Caco-2 (cell line): ENCODE measurements at regions not wholly inside any gene's neighbourhood (a gene's known extent, or its start where the extent isn't known, plus 50 kb on each side); places are given as distances from the start of the nearest gene placed in this dataset.
"Not testable (repeated sequence)": the region's sequence is repeated elsewhere in the genome, so short reads cannot be mapped to it uniquely, and the experiment has no call there.

Source experiments
- BruUV-seq: library from RNA; stranded (reverse); fragments of 400-500 nt; replicated peaks from 2 replicates; lab custom pipeline; 2021; lab: Mats Ljungman, UMichigan
- CTCF ChIA-PET: fragments of 300-600 bp; sonication (Branson Sonifier 250); formaldehyde crosslinking; loops from one replicate; lab custom pipeline; 2022; ENCODE audit warnings: antibody characterized with exemption; lab: Charles Lee
- POLR2A ChIA-PET: fragments of 300-600 bp; sonication (Branson Sonifier 250); formaldehyde crosslinking; loops from one replicate; lab custom pipeline; 2022; ENCODE audit warnings: antibody characterized with exemption; lab: Charles Lee
- DNase-seq, 2 experiments: peaks; one replicate each; pipeline versions ENCODE4 v3.0.0 to v3.0.0-alpha.2; 2020 to 2022
- H3K27me3 ChIP-seq: replicated peaks from 2 replicates; pipeline ENCODE4 v1.6.0; 2011; ENCODE audit warnings: low read length; ENCODE audit not compliant: control insufficient read depth, insufficient read depth
- H3K36me3 ChIP-seq: 2 replicates; pipeline ENCODE4 v1.5.1; 2011; ENCODE audit warnings: low read length; ENCODE audit not compliant: control insufficient read depth, insufficient read depth
- H3K4me1 ChIP-seq: fragments of 250-450 bp; sonication (Bioruptor Pico); 2 replicates; pipeline ENCODE4 v1.5.1; 2020; ENCODE audit warnings: mild to moderate bottlenecking
- H3K4me3 ChIP-seq: 2 replicates; pipeline ENCODE4 v1.5.1; 2011; ENCODE audit warnings: low read depth, mild to moderate bottlenecking, control low read depth, low read length
- H3K9me3 ChIP-seq: fragments of 250-450 bp; sonication (Bioruptor Pico); 2 replicates; pipeline ENCODE4 v1.5.1; 2020; ENCODE audit warnings: mild to moderate bottlenecking, moderate library complexity
- H3K27ac Mint-ChIP-seq: one replicate; pipeline ENCODE4 v1.8.0; 2022; ENCODE audit warnings: mixed read lengths; ENCODE audit not compliant: unreplicated experiment
- H3K27me3 Mint-ChIP-seq: one replicate; pipeline ENCODE4 v1.8.0; 2022; ENCODE audit warnings: mixed read lengths; ENCODE audit not compliant: insufficient read depth, unreplicated experiment
- H3K36me3 Mint-ChIP-seq: one replicate; pipeline ENCODE4 v1.8.0; 2022; ENCODE audit warnings: mild to moderate bottlenecking, mixed read lengths; ENCODE audit not compliant: insufficient read depth, unreplicated experiment
- H3K4me1 Mint-ChIP-seq: one replicate; pipeline ENCODE4 v1.8.0; 2022; ENCODE audit warnings: low read depth, mixed read lengths; ENCODE audit not compliant: unreplicated experiment
- H3K4me3 Mint-ChIP-seq: one replicate; pipeline ENCODE4 v1.8.0; 2022; ENCODE audit warnings: mild to moderate bottlenecking, moderate library complexity, mixed read lengths; ENCODE audit not compliant: unreplicated experiment
- H3K9me3 Mint-ChIP-seq: one replicate; pipeline ENCODE4 v1.8.0; 2022; ENCODE audit warnings: mixed read lengths; ENCODE audit not compliant: unreplicated experiment
- intact Hi-C: fragments of 100-400 bp; cut with micrococcal nuclease; formaldehyde crosslinking; loops from one replicate; pipeline ENCODE4 v1.10.0; 2022; ENCODE audit not compliant: unreplicated experiment
- TF ChIP-seq, protein P1 (sequence below), 2 experiments: fragments of 200-600 bp in 1 of 2; IDR thresholded peaks; 1 replicate in 1 of 2; 2 replicates in 1 of 2; pipeline versions ENCODE4 v1.5.1 to v1.8.0; 2011 to 2022; ENCODE audit warnings: antibody characterized with exemption in 1 of 2, control low read depth in 1 of 2, inconsistent platforms in 1 of 2, low read depth in 1 of 2, low read length in 1 of 2, mild to moderate bottlenecking in 1 of 2, moderate library complexity in 1 of 2; ENCODE audit not compliant: insufficient read depth in 1 of 2, severe bottlenecking in 1 of 2, unreplicated experiment in 1 of 2

DNA sequence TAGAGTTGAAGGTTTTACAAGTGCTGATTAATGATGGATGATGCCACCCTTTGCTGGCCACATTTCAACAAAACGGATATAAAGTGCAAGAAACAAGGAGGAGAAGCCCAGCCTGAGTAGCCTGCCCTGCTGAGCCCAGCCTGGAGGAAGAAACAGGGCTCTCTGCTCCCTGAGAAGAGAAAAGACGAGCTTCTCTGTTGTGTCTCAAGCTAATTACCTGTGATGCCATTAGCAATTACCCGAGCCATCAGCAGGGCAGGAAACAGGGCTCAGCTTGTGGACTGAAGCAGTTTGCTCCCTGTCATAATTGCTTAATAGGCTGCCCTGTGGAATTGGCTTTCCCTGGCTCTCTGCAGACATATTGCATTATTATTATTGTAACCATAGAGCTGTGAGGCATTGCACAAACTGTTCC lies 709.3 kb upstream of the AUTS2 start:
- no peaks in the 10 kb centered on the region for H3K4me1 Mint-ChIP-seq
- no peaks in the 10 kb centered on the region for H3K27me3 Mint-ChIP-seq
- H3K36me3 Mint-ChIP-seq = no peaks in the 10 kb centered on the region
- Histone ChIP-seq H3K4me3 (no peak overlapping the region), H3K27me3 (no peaks in the 10 kb centered on the region), H3K9me3 (no peaks in the 10 kb centered on the region; the same call in 1 of the 2 replicates), H3K4me1 (no peaks in the 10 kb centered on the region), H3K36me3 (no peaks in the 10 kb centered on the region)
- no TSS peak for BruUV-seq
- no peaks in the 10 kb centered on the region for H3K9me3 Mint-ChIP-seq
- POLR2A ChIA-PET = no interaction called here
- TF ChIP-seq, protein P1, sequence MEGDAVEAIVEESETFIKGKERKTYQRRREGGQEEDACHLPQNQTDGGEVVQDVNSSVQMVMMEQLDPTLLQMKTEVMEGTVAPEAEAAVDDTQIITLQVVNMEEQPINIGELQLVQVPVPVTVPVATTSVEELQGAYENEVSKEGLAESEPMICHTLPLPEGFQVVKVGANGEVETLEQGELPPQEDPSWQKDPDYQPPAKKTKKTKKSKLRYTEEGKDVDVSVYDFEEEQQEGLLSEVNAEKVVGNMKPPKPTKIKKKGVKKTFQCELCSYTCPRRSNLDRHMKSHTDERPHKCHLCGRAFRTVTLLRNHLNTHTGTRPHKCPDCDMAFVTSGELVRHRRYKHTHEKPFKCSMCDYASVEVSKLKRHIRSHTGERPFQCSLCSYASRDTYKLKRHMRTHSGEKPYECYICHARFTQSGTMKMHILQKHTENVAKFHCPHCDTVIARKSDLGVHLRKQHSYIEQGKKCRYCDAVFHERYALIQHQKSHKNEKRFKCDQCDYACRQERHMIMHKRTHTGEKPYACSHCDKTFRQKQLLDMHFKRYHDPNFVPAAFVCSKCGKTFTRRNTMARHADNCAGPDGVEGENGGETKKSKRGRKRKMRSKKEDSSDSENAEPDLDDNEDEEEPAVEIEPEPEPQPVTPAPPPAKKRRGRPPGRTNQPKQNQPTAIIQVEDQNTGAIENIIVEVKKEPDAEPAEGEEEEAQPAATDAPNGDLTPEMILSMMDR (IDR thresholded peaks at IDR 0.05; ENCODE audit: insufficient read depth in 1 of 2, low read depth in 1 of 2, low read length in 1 of 2, severe bottlenecking in 1 of 2, unreplicated experiment in 1 of 2) = no peak
- CTCF ChIA-PET = no interaction called here
- no peak for DNase-seq
- H3K27ac Mint-ChIP-seq = no peak overlapping the region
- H3K4me3 Mint-ChIP-seq = no peak overlapping the region
- intact Hi-C loops = no loop called here

DNA sequence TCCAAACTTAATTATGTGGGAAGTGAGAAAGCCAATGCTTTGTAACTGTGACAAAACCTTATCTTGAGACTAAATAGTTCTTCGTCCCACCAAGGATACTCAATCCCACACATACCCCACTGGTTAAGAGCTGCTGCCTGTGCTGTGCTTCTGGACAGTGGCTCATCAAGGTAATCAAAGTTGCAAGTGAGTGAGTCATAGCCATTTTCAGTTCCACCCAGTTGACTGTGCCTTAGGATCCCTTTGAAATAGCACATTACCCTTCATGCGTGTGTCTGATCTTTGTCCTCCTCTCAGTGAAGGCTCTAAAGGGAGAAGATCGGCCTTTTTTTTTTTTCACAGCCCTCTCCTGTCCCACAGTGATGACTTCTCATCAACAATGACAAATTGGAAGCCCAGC lies 706.0 kb upstream of the AUTS2 start:
- H3K36me3 Mint-ChIP-seq = no peaks in the 10 kb centered on the region
- Histone ChIP-seq H3K36me3 (no peaks in the 10 kb centered on the region), H3K9me3 (no peaks in the 10 kb centered on the region), H3K27me3 (no peaks in the 10 kb centered on the region), H3K4me3 (no peak overlapping the region), H3K4me1 (no peaks in the 10 kb centered on the region)
- TF ChIP-seq, protein P1 (IDR thresholded peaks at IDR 0.05; ENCODE audit: insufficient read depth in 1 of 2, low read depth in 1 of 2, low read length in 1 of 2, severe bottlenecking in 1 of 2, unreplicated experiment in 1 of 2) = no peak
- H3K9me3 Mint-ChIP-seq = no peaks in the 10 kb centered on the region
- ChIA-PET CTCF (no interaction called here), POLR2A (no interaction called here)
- BruUV-seq = no TSS peak
- H3K4me1 Mint-ChIP-seq = no peaks in the 10 kb centered on the region
- DNase-seq = no peak
- H3K27ac Mint-ChIP-seq = no peak overlapping the region
- intact Hi-C loops = no loop called here
- no peaks in the 10 kb centered on the region for H3K27me3 Mint-ChIP-seq
- no peak overlapping the region for H3K4me3 Mint-ChIP-seq

DNA sequence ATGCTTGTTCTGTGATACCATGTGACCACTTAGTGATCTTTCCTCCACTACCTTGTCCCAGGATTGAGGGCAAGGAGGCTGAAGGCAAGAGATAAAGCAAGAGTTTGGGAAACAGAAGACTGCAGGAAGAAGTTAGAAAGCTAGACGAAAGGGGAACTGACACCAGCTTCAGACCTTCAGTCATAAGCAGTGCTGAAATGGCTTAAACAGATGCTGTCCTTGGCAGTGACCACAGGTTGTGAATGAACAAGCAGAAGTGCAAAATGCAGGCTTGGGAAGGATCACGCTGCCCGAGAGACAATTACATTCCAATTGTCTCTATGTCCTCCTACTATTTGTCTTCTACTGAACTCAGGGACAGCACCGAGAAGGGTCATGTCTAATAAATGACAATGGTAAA lies 704.9 kb upstream of the AUTS2 start:
- ChIA-PET POLR2A (no interaction called here), CTCF (no interaction called here)
- H3K27ac Mint-ChIP-seq = no peak overlapping the region
- H3K36me3 ChIP-seq = no peaks in the 10 kb centered on the region
- TF ChIP-seq, protein P1 (IDR thresholded peaks at IDR 0.05; ENCODE audit: insufficient read depth in 1 of 2, low read depth in 1 of 2, low read length in 1 of 2, severe bottlenecking in 1 of 2, unreplicated experiment in 1 of 2) = no peak
- no peaks in the 10 kb centered on the region for H3K27me3 Mint-ChIP-seq
- H3K9me3 Mint-ChIP-seq = no peaks in the 10 kb centered on the region
- no peaks in the 10 kb centered on the region for H3K36me3 Mint-ChIP-seq
- H3K9me3 ChIP-seq = no peaks in the 10 kb centered on the region
- no TSS peak for BruUV-seq
- H3K4me1 Mint-ChIP-seq = no peaks in the 10 kb centered on the region
- no peak for DNase-seq
- H3K4me1 ChIP-seq = no peaks in the 10 kb centered on the region
- no peak overlapping the region for H3K4me3 Mint-ChIP-seq
- H3K4me3 ChIP-seq = no peak overlapping the region
- no peaks in the 10 kb centered on the region for H3K27me3 ChIP-seq
- intact Hi-C loops = no loop called here

DNA sequence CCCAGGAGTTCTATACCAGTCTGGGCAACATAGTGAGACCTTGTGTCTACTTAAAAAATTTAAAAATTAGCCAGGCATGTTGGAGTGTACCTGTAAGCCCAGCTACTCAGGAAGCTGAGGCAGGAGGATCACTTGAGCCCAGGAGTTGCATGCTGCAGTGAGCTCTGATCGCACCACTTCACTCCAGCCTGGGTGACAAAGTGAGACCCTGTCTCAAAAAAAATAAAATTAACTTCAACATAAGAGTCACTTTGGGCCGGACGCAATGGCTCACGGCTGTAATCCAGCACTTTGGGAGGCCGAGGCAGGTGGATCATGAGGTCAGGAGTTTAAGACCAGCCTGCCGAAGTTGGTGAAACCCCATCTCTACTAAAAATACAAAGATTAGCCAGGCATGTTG lies 699.1 kb upstream of the AUTS2 start:
- not testable (repeated sequence) for H3K27me3 Mint-ChIP-seq, H3K4me1 Mint-ChIP-seq

More for the DNA sequence above, 699.1 kb upstream of the AUTS2 start:
- H3K27me3 ChIP-seq, H3K9me3 ChIP-seq, H3K36me3 Mint-ChIP-seq, H3K36me3 ChIP-seq, DNase-seq, POLR2A ChIA-PET, CTCF ChIA-PET, H3K4me3 Mint-ChIP-seq, BruUV-seq, H3K4me3 ChIP-seq, H3K4me1 ChIP-seq, H3K27ac Mint-ChIP-seq, intact Hi-C loops: not testable (repeated sequence)
- H3K9me3 Mint-ChIP-seq = peaks cover 19% of the 10 kb centered on the region
